Eye (tissue), 1 donor: ENCODE measurements at regions not wholly inside any gene's neighbourhood (a gene's known extent, or its start where the extent isn't known, plus 50 kb on each side); places are given as distances from the start of the nearest gene placed in this dataset.

ENCODE experiments used
- DNase-seq: peaks from one replicate; pipeline ENCODE4 v3.0.0-alpha.2; 2015

DNA sequence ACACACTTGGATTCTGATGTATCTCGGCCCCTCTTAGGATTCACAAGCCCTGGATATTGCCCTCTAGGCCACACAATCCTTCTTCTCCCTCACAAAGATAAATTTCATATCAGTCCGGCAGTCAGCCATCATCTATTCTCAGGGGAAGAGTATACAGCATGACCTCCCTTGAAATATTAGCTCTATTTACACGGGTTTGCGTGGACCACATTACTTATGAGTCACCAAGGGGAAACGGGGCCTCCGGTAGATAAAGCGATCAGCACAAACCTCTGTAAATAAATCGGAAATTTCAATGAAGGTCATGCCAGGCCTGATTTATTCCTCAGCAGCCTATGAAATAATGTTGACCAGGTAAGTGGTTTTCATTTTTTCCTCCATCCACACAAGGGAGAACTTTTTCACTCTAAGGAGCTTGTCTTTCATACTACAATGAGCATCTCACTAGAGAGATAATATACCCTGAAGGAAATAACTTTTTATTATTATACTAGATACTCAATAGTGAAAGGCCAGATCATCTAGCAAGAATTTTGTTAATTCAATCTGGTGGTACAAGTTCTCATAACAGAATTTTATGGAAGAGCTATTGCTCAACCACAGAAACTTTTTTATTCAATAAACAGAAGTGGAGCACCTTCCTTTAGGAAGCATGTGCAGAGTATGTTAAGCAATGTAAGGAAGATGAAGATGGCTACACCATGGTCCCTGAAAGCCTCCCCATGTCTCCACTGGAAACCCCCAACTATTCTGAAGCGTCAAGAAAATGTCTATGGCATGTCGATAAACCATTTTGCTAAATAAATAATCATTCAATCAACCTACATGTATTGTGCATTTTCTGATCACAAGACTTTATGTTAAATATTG is 125.2 kb upstream of the PIK3C3 start:
- DNase-seq: no peak

DNA sequence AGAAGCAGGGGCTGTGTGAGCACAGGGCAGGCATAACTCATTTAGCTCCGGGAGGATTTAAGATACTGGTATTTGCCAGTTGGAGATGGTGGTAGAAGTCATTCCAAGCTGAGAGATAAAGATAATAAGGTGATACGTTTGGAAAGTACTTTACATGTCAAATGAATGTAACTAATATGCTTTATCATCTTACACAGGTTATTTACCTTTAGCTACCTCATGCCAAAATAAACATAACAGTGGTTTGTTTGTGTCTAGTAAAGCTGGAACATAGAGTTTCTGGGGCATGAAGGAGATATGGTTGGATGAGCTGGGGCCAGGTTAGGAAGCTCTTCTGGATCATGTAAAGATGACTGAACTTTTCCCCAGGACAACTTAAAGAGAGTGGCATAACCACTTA is 126.9 kb upstream of the PIK3C3 start:
- no peak for DNase-seq

GRCh38 chr18:41820784-41821183 is 134.2 kb upstream of the PIK3C3 start:
- no peak for DNase-seq

GRCh38 chr18:41818381-41819355 is 136.4 kb upstream of the PIK3C3 start:
- DNase-seq: no peak

DNA sequence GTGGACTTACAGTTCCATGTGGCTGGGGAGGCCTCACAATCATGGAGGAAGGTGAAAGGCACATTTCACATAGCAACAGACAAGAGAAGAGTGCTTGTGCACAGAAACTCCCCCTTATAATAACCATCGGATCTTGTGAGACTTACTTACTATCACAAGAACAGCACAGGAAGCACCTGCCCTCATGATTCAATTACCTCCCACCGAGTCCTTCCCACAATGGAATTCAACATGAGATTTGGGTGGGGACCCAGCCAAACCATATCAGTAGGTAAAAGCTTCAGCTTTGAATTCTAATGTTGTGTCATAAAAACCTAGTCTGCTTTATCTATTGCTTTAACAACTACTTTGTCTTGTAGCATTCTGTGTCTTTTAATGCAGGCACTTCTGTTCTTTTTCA is 140.4 kb upstream of the PIK3C3 start:
- DNase-seq: no peak

GRCh38 chr18:41809652-41810051 is 145.4 kb upstream of the PIK3C3 start:
- no peak for DNase-seq

GRCh38 chr18:41805341-41805740 is 149.7 kb upstream of the PIK3C3 start:
- DNase-seq: no peak

DNA sequence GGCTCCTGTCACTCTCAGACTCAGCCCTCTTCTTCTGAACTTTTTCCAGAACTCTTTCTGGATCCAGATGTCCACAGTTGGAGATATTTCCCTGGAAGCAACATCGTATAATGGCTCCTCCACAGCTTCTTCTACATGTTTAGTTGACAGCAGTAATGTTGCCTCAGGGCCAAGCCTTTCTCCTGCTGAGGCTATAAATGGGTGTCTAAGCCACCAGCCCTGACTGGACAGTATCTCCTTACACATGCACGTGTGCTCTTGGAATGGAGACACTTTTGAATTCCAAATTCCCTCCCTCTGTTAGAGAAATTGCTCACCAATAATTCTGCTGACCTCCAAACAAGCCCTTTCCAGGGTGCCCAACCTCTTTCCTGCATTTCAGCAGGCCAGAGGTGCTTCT is 156.2 kb upstream of the PIK3C3 start:
- DNase-seq: no peak

GRCh38 chr18:41790687-41791086 is 164.3 kb upstream of the PIK3C3 start:
- no peak for DNase-seq

- no peak for DNase-seq
Measured at GRCh38 chr18:41789001-41789400, 166.0 kb upstream of the PIK3C3 start.

GRCh38 chr18:41783879-41784278 is 171.2 kb upstream of the PIK3C3 start:
- no peak for DNase-seq

DNA sequence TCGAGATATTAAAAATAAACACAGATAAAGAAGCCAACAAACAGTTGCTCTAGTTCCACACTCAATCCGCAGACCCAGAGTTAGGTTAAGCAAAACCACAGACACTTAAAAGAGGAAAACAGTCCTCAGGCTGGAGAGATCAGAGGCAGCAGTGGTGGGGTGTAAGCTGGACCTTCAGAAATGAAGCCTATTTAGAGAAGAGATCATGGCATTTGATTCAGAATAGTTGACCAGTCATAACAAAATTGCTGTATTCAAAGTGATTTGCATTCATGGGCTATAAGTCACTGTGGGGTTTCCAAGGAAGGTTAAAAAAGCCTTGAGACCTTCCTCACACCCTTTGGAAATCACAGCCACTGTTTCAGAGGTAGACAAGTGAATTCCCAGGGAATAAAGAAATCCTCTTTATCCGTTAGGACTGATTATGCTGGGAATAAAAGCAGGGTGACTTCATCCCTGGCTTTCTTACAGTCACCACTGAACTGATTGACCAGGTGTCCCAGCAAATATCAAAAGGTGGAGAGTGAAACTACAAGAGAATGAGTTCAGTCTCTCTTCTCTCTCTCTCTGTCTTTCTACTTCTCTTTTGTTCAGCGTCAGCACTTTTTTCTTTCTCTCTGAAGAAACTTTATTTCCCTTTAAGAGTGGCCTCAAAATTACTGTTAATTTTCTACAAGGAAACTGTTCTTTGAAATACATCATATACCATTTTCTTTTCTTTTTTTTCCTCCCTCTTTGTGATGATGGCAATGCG is 171.8 kb upstream of the PIK3C3 start:
- DNase-seq: no peak

DNA sequence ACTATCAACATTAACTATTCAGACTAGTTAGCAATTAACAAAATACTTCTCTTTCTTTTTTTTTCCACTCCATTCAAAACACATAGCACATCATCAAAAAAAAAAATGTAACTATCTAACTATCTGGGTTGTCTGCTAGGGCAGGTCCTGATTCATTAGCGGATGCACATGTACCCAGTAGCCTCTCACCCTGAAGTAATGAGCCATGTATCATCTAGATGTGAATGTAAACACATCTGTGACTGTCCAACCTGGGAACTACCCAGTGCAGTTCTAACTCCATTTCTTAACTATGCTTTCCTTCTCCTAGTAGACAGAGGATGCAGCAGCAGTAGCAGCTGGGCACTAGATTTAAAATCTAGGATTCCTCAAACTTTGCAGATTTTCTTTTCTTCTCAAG is 183.1 kb upstream of the PIK3C3 start:
- peak; percentile 14 for DNase-seq

GRCh38 chr18:41769265-41769664 is 185.8 kb upstream of the PIK3C3 start:
- no peak for DNase-seq

- DNase-seq: no peak
Measured at GRCh38 chr18:41768467-41768866, 186.6 kb upstream of the PIK3C3 start.

- peak; percentile 8 for DNase-seq
Measured at GRCh38 chr18:41767960-41768359, 187.1 kb upstream of the PIK3C3 start.

DNA sequence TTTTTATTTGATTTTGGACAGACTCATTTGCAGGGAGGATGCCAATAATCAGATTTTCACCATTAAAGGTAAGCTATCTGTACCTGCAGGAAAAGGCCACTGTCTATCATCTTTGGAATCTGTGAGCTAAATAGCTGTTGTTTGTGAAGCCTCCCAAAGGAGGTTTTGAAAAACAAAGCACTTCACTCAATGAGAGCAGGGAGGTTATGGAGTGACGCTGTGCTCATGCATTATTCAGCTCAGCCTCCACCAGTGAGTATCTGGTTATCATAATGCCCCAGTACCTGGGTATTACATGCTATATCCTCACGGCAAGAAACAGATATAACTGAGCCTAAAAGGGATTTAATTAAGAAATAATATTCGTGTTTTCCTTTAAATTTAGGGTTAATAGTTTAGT is 189.6 kb upstream of the PIK3C3 start:
- DNase-seq: peak; percentile 67

DNA sequence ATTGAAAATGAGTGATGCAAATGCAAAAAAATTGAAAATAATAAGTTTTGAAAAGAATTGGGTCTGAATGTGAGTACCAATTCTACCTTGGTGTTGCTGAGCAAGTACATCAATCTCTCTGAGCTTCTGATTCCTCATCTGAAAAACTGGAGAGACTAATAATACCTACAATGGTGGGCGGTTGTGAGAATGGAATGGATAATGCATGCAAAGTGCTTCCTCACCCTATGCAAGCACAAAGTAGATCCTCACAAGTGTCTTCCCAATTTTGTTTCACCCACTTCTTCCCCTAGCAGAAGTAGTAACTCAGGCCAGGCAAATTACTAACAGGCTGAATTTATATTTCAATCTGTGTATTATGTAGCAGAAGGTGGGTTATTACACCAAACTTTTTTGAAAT is 191.7 kb upstream of the PIK3C3 start:
- no peak for DNase-seq

- DNase-seq: peak; percentile 12
Measured at GRCh38 chr18:41761333-41762018, 193.6 kb upstream of the PIK3C3 start.

- DNase-seq: no peak
Measured at GRCh38 chr18:41758534-41758933, 196.5 kb upstream of the PIK3C3 start.

DNA sequence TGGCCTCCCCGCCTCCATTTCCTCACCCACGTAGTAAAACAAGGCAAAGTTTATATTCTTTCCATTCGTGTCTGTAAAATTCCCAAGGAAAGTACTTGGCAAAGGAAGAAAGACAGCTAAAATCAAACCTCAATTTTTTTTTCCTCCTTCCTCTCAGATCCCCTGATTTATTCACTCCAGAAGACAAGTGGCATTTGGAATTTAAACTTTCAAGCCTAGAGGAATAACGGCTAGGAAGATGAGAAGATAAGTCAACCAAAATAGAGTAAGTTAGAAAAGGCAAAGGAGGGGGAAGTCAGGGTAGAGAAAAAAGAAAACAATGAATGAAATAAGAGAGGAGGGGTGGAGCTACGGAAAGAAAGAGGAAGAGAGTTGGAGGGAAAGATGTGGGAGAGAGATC is 198.9 kb upstream of the PIK3C3 start:
- no peak for DNase-seq

- peak; percentile 38 for DNase-seq
Measured at GRCh38 chr18:41754332-41754731, 200.7 kb upstream of the PIK3C3 start.
